T-helper 2 cell treated with Interferon-gamma antibody and Interleukin-4, amounts not matched to agents 5 μg/mL and 100 μg/mL, for 36 hours (primary cell): ENCODE measurements at regions not wholly inside any gene's neighbourhood (a gene's known extent, or its start where the extent isn't known, plus 50 kb on each side); places are given as distances from the start of the nearest gene placed in this dataset.

Experiments
- DNase-seq: peaks from one replicate; pipeline ENCODE4 v3.0.0; 2021; ENCODE audit warnings: low spot score
- H3K27ac Mint-ChIP-seq: one replicate; pipeline ENCODE4 v1.8.0; 2021; ENCODE audit warnings: mild to moderate bottlenecking, mixed read lengths
- H3K27me3 Mint-ChIP-seq: one replicate; pipeline ENCODE4 v1.8.0; 2021; ENCODE audit warnings: low read depth, mixed read lengths
- H3K36me3 Mint-ChIP-seq: one replicate; pipeline ENCODE4 v1.8.0; 2021; ENCODE audit warnings: low read depth, mixed read lengths
- H3K4me1 Mint-ChIP-seq: one replicate; pipeline ENCODE4 v1.8.0; 2021; ENCODE audit warnings: low read depth, mixed read lengths
- H3K4me3 Mint-ChIP-seq: one replicate; pipeline ENCODE4 v1.8.0; 2022; ENCODE audit warnings: mild to moderate bottlenecking, moderate library complexity, mixed read lengths
- H3K9me3 Mint-ChIP-seq: one replicate; pipeline ENCODE4 v1.8.0; 2021; ENCODE audit warnings: mixed read lengths

- Mint-ChIP-seq H3K27me3 (no peaks in the 10 kb centered on the region), H3K27ac (no peak overlapping the region), H3K36me3 (no peaks in the 10 kb centered on the region), H3K4me3 (no peak overlapping the region), H3K4me1 (no peaks in the 10 kb centered on the region), H3K9me3 (no peaks in the 10 kb centered on the region)
- no peak for DNase-seq
Observed at GRCh38 chr16:66167564-66168291, 198.8 kb upstream of the CDH5 start.

GRCh38 chr16:66166490-66166889 lies 200.0 kb upstream of the CDH5 start:
- H3K4me1 Mint-ChIP-seq, result no peaks in the 10 kb centered on the region
- no peak for DNase-seq
- no peaks in the 10 kb centered on the region for H3K36me3 Mint-ChIP-seq
- H3K27me3 Mint-ChIP-seq, result no peaks in the 10 kb centered on the region
- H3K27ac Mint-ChIP-seq, result no peak overlapping the region
- no peak overlapping the region for H3K4me3 Mint-ChIP-seq
- no peaks in the 10 kb centered on the region for H3K9me3 Mint-ChIP-seq

- no peak overlapping the region for H3K27ac Mint-ChIP-seq
- no peaks in the 10 kb centered on the region for H3K4me1 Mint-ChIP-seq
- H3K36me3 Mint-ChIP-seq, result no peaks in the 10 kb centered on the region
- no peaks in the 10 kb centered on the region for H3K9me3 Mint-ChIP-seq
- no peak overlapping the region for H3K4me3 Mint-ChIP-seq
- DNase-seq, result no peak
- no peaks in the 10 kb centered on the region for H3K27me3 Mint-ChIP-seq
Observed at GRCh38 chr16:66165879-66166278, 200.6 kb upstream of the CDH5 start.

GRCh38 chr16:66164581-66165247 lies 201.8 kb upstream of the CDH5 start:
- Mint-ChIP-seq H3K27ac (no peak overlapping the region), H3K36me3 (no peaks in the 10 kb centered on the region), H3K4me3 (no peak overlapping the region), H3K4me1 (no peaks in the 10 kb centered on the region), H3K9me3 (no peaks in the 10 kb centered on the region), H3K27me3 (no peaks in the 10 kb centered on the region)
- DNase-seq, result no peak

- H3K27ac Mint-ChIP-seq, result no peak overlapping the region
- no peak for DNase-seq
- no peak overlapping the region for H3K4me3 Mint-ChIP-seq
- H3K27me3 Mint-ChIP-seq, result no peaks in the 10 kb centered on the region
- H3K4me1 Mint-ChIP-seq, result no peaks in the 10 kb centered on the region
- no peaks in the 10 kb centered on the region for H3K36me3 Mint-ChIP-seq
- H3K9me3 Mint-ChIP-seq, result no peaks in the 10 kb centered on the region
Observed at GRCh38 chr16:66162821-66163220, 203.7 kb upstream of the CDH5 start.

- Mint-ChIP-seq H3K27ac (no peak overlapping the region), H3K4me1 (no peaks in the 10 kb centered on the region), H3K27me3 (no peaks in the 10 kb centered on the region), H3K9me3 (no peaks in the 10 kb centered on the region), H3K4me3 (no peak overlapping the region), H3K36me3 (no peaks in the 10 kb centered on the region)
- DNase-seq, result no peak
Observed at GRCh38 chr16:66161942-66162341, 204.5 kb upstream of the CDH5 start.

GRCh38 chr16:66161269-66161668 lies 205.2 kb upstream of the CDH5 start:
- DNase-seq, result no peak
- Mint-ChIP-seq H3K27me3 (no peaks in the 10 kb centered on the region), H3K4me1 (no peaks in the 10 kb centered on the region), H3K27ac (no peak overlapping the region), H3K9me3 (no peaks in the 10 kb centered on the region), H3K36me3 (no peaks in the 10 kb centered on the region), H3K4me3 (no peak overlapping the region)

GRCh38 chr16:66159987-66160386 lies 206.5 kb upstream of the CDH5 start:
- H3K27ac Mint-ChIP-seq, result no peak overlapping the region
- H3K27me3 Mint-ChIP-seq, result no peaks in the 10 kb centered on the region
- H3K36me3 Mint-ChIP-seq, result no peaks in the 10 kb centered on the region
- no peaks in the 10 kb centered on the region for H3K4me1 Mint-ChIP-seq
- no peaks in the 10 kb centered on the region for H3K9me3 Mint-ChIP-seq
- H3K4me3 Mint-ChIP-seq, result no peak overlapping the region
- no peak for DNase-seq

GRCh38 chr16:66156538-66156937 lies 210.0 kb upstream of the CDH5 start:
- DNase-seq, result no peak
- H3K4me3 Mint-ChIP-seq, result no peak overlapping the region
- H3K36me3 Mint-ChIP-seq, result no peaks in the 10 kb centered on the region
- H3K27me3 Mint-ChIP-seq, result no peaks in the 10 kb centered on the region
- no peaks in the 10 kb centered on the region for H3K9me3 Mint-ChIP-seq
- H3K27ac Mint-ChIP-seq, result no peak overlapping the region
- H3K4me1 Mint-ChIP-seq, result no peaks in the 10 kb centered on the region

- Mint-ChIP-seq H3K4me3 (no peak overlapping the region), H3K27me3 (no peaks in the 10 kb centered on the region), H3K27ac (no peak overlapping the region), H3K4me1 (peaks cover 3% of the 10 kb centered on the region), H3K36me3 (no peaks in the 10 kb centered on the region), H3K9me3 (no peaks in the 10 kb centered on the region)
- DNase-seq, result no peak
Observed at GRCh38 chr16:66155933-66156332, 210.6 kb upstream of the CDH5 start.

- H3K27me3 Mint-ChIP-seq, result no peaks in the 10 kb centered on the region
- H3K27ac Mint-ChIP-seq, result no peak overlapping the region
- peaks cover 5% of the 10 kb centered on the region for H3K4me1 Mint-ChIP-seq
- no peaks in the 10 kb centered on the region for H3K36me3 Mint-ChIP-seq
- DNase-seq, result no peak
- H3K4me3 Mint-ChIP-seq, result no peak overlapping the region
- H3K9me3 Mint-ChIP-seq, result no peaks in the 10 kb centered on the region
Observed at GRCh38 chr16:66154801-66155200, 211.7 kb upstream of the CDH5 start.

- H3K27me3 Mint-ChIP-seq, result no peaks in the 10 kb centered on the region
- no peak overlapping the region for H3K4me3 Mint-ChIP-seq
- no peak overlapping the region for H3K27ac Mint-ChIP-seq
- no peaks in the 10 kb centered on the region for H3K36me3 Mint-ChIP-seq
- no peak for DNase-seq
- H3K9me3 Mint-ChIP-seq, result no peaks in the 10 kb centered on the region
- H3K4me1 Mint-ChIP-seq, result peaks cover 5% of the 10 kb centered on the region
Observed at GRCh38 chr16:66152823-66153393, 213.6 kb upstream of the CDH5 start.

GRCh38 chr16:66152181-66152580 lies 214.3 kb upstream of the CDH5 start:
- H3K36me3 Mint-ChIP-seq, result no peaks in the 10 kb centered on the region
- H3K4me3 Mint-ChIP-seq, result no peak overlapping the region
- DNase-seq, result no peak
- peaks cover 5% of the 10 kb centered on the region for H3K4me1 Mint-ChIP-seq
- H3K27me3 Mint-ChIP-seq, result no peaks in the 10 kb centered on the region
- H3K27ac Mint-ChIP-seq, result no peak overlapping the region
- H3K9me3 Mint-ChIP-seq, result no peaks in the 10 kb centered on the region

GRCh38 chr16:66150698-66151482 lies 215.6 kb upstream of the CDH5 start:
- H3K36me3 Mint-ChIP-seq, result no peaks in the 10 kb centered on the region
- no peak for DNase-seq
- no peak overlapping the region for H3K4me3 Mint-ChIP-seq
- peaks cover 5% of the 10 kb centered on the region for H3K4me1 Mint-ChIP-seq
- no peaks in the 10 kb centered on the region for H3K27me3 Mint-ChIP-seq
- no peaks in the 10 kb centered on the region for H3K9me3 Mint-ChIP-seq
- H3K27ac Mint-ChIP-seq, result peak overlapping the region; percentile 77
